Common myeloid progenitor, CD34-positive (primary cell): ENCODE measurements at regions not wholly inside any gene's neighbourhood (a gene's known extent, or its start where the extent isn't known, plus 50 kb on each side); places are given as distances from the start of the nearest gene placed in this dataset.

Experiments used
- CTCF ChIA-PET: fragments of 350-600 bp; sonication (Branson Sonifier 250); formaldehyde crosslinking; loops from one replicate; lab custom pipeline; 2021; ENCODE audit warnings: antibody characterized with exemption; lab: Charles Lee
- POLR2A ChIA-PET: fragments of 350-600 bp; sonication (Branson Sonifier 250); formaldehyde crosslinking; loops from one replicate; lab custom pipeline; 2021; ENCODE audit warnings: antibody characterized with exemption; lab: Charles Lee
- DNase-seq, 3 donors: peaks; one replicate each; pipeline versions ENCODE4 v3.0.0 to v3.0.0-alpha.2; 2013
- H3K27ac ChIP-seq, 2 experiments: 1 replicate in 1 of 2; 2 replicates in 1 of 2; pipeline ENCODE4 v1.7.0; 2013; ENCODE audit warnings: inconsistent platforms in 2 of 2, low read length in 2 of 2, mild to moderate bottlenecking in 2 of 2, low read depth in 1 of 2, moderate library complexity in 1 of 2; ENCODE audit not compliant: severe bottlenecking in 2 of 2, insufficient read depth in 1 of 2, poor library complexity in 1 of 2
- H3K27me3 ChIP-seq, 5 experiments: replicated peaks in 2 of 5; 1 replicate in 3 of 5; 2 replicates in 2 of 5; pipeline versions ENCODE4 v1.6.1 to v1.7.0; 2013; ENCODE audit warnings: low read length in 4 of 5, mild to moderate bottlenecking in 2 of 5, moderate library complexity in 2 of 5, inconsistent platforms in 1 of 5; ENCODE audit not compliant: insufficient read depth in 5 of 5, control insufficient read depth in 4 of 5
- H3K36me3 ChIP-seq, 4 experiments: 1 replicate in 2 of 4; 2 replicates in 2 of 4; pipeline versions ENCODE4 v1.6.1 to v1.7.0; 2013; ENCODE audit warnings: low read length in 3 of 4, control low read depth in 1 of 4, mild to moderate bottlenecking in 1 of 4; ENCODE audit not compliant: control insufficient read depth in 4 of 4, insufficient read depth in 4 of 4
- H3K4me1 ChIP-seq, 4 experiments: 1 replicate in 3 of 4; 2 replicates in 1 of 4; pipeline versions ENCODE4 v1.6.1 to v1.7.1; 2013; ENCODE audit warnings: low read length in 3 of 4, mild to moderate bottlenecking in 3 of 4, control low read depth in 1 of 4, inconsistent platforms in 1 of 4, moderate library complexity in 1 of 4; ENCODE audit not compliant: control insufficient read depth in 4 of 4, insufficient read depth in 4 of 4; ENCODE audit errors: control extremely low read depth in 1 of 4
- H3K4me3 ChIP-seq, 7 experiments: 1 replicate in 4 of 7; 2 replicates in 3 of 7; pipeline versions ENCODE4 v1.5.1 to v1.7.0; 2013; ENCODE audit warnings: mild to moderate bottlenecking in 7 of 7, low read length in 6 of 7, moderate library complexity in 6 of 7, inconsistent platforms in 2 of 7, low read depth in 2 of 7, control low read depth in 1 of 7; ENCODE audit not compliant: insufficient read depth in 4 of 7, control insufficient read depth in 1 of 7; ENCODE audit errors: extremely low read depth in 1 of 7
- H3K9me3 ChIP-seq, 5 experiments: 1 replicate in 4 of 5; 2 replicates in 1 of 5; pipeline versions ENCODE4 v1.6.1 to v1.7.1; 2013; ENCODE audit warnings: low read length in 4 of 5, mild to moderate bottlenecking in 2 of 5, inconsistent platforms in 1 of 5, low read depth in 1 of 5, moderate library complexity in 1 of 5; ENCODE audit not compliant: control insufficient read depth in 4 of 5, insufficient read depth in 2 of 5; ENCODE audit errors: control extremely low read depth in 1 of 5
- WGBS: methylation state at CpG from one replicate; pipeline ENCODE4 v1.1.5; 2013; ENCODE audit not compliant: insufficient coverage; 5-methylcytosine and 5-hydroxymethylcytosine counted together

GRCh38 chrX:140944710-140945109 is 57.7 kb upstream of the SPANXB1 start:
- no peaks in the 10 kb centered on the region for H3K36me3 ChIP-seq
- no peaks in the 10 kb centered on the region for H3K4me1 ChIP-seq
- no peak for DNase-seq
- H3K27ac ChIP-seq, result no peak overlapping the region
- H3K4me3 ChIP-seq, result no peak overlapping the region
- ChIA-PET POLR2A (no interaction called here), CTCF (no interaction called here)
- no CpG with 5 or more reads among the region's 3 CpGs for WGBS
- H3K27me3 ChIP-seq, result no peaks in the 10 kb centered on the region
- H3K9me3 ChIP-seq, result no peaks in the 10 kb centered on the region

GRCh38 chrX:140948827-140949226 is 53.6 kb upstream of the SPANXB1 start:
- no peak for DNase-seq
- Histone ChIP-seq H3K4me3 (no peak overlapping the region), H3K36me3 (no peaks in the 10 kb centered on the region), H3K4me1 (no peaks in the 10 kb centered on the region), H3K27me3 (no peaks in the 10 kb centered on the region), H3K9me3 (no peaks in the 10 kb centered on the region), H3K27ac (no peak overlapping the region)
- ChIA-PET CTCF (no interaction called here), POLR2A (no interaction called here)
- WGBS, result 100% methylated on average over 3 of the region's 5 CpGs

- Histone ChIP-seq H3K36me3 (no peaks in the 10 kb centered on the region), H3K27me3 (no peaks in the 10 kb centered on the region), H3K4me1 (no peaks in the 10 kb centered on the region), H3K27ac (no peak overlapping the region), H3K4me3 (no peak overlapping the region), H3K9me3 (no peaks in the 10 kb centered on the region)
- ChIA-PET POLR2A (no interaction called here), CTCF (no interaction called here)
- DNase-seq, result no peak
- 91% methylated on average over 5 of the region's 5 CpGs for WGBS
Observed at GRCh38 chrX:140949233-140949632, 53.2 kb upstream of the SPANXB1 start.
